ENCODE measurements at regions not wholly inside any gene's neighbourhood (a gene's known extent, or its start where the extent isn't known, plus 50 kb on each side); places are given as distances from the start of the nearest gene placed in this dataset.

- Histone ChIP-seq H3K56ac (ENCODE audit: insufficient read length, low read depth, low read length) (no peak overlapping the region), H3K27me3 (ENCODE audit: insufficient read depth, low read length) (no peaks in the 10 kb centered on the region), H3K14ac (ENCODE audit: insufficient read depth, low read length) (no peak overlapping the region), H3K23ac (ENCODE audit: insufficient read length, low read depth, low read length) (no peak overlapping the region), H4K8ac (replicated peaks; ENCODE audit: insufficient read length, low read depth, low read length) (no peak overlapping the region), H2BK15ac (ENCODE audit: low read depth, low read length) (no peak overlapping the region), H3T11ph (ENCODE audit: low read length) (no peak overlapping the region), H3K4me1 (ENCODE audit: insufficient read depth, low read length) (no peaks in the 10 kb centered on the region), H3K79me1 (ENCODE audit: insufficient read depth, low read depth, low read length, poor library complexity, severe bottlenecking) (no peaks in the 10 kb centered on the region), H3K4me2 (ENCODE audit: insufficient read depth, insufficient read length, low read length) (no peak overlapping the region), H3K79me2 (ENCODE audit: insufficient read depth, low read length) (no peaks in the 10 kb centered on the region), H2BK120ac (ENCODE audit: low read depth, low read length, poor library complexity, severe bottlenecking) (no peak overlapping the region), H2AK5ac (ENCODE audit: insufficient read length, low read length) (no peak overlapping the region), H2BK20ac (ENCODE audit: low read depth, low read length, poor library complexity, severe bottlenecking) (no peak overlapping the region), H3K18ac (ENCODE audit: insufficient read length, low read depth, low read length) (no peak overlapping the region), H3K4ac (ENCODE audit: low read depth, low read length) (no peak overlapping the region), H4K5ac (ENCODE audit: insufficient read length, low read depth, low read length) (no peak overlapping the region), H3K23me2 (ENCODE audit: insufficient read length, low read depth, low read length, poor library complexity, severe bottlenecking) (no peaks in the 10 kb centered on the region), H3K27ac (ENCODE audit: insufficient read length, low read depth, low read length) (no peak overlapping the region), H2AFZ (ENCODE audit: low read length) (no peak overlapping the region), H3K9me3 (ENCODE audit: control insufficient read depth, low read depth, low read length) (no peaks in the 10 kb centered on the region), H2BK5ac (ENCODE audit: insufficient read length, low read length) (no peak overlapping the region), H4K20me1 (ENCODE audit: control insufficient read depth, insufficient read depth, insufficient read length) (no peaks in the 10 kb centered on the region), H4K91ac (ENCODE audit: insufficient read length, low read depth, low read length) (no peak overlapping the region), H2BK12ac (ENCODE audit: insufficient read length, low read depth, low read length) (no peak overlapping the region), H3K9ac (ENCODE audit: extremely low read depth, insufficient read length, low read length) (no peak overlapping the region)
- Mint-ChIP-seq H3K27ac (no peak overlapping the region), H3K4me1 (no peaks in the 10 kb centered on the region), H3K4me3 (no peak overlapping the region), H3K27me3 (ENCODE audit: low read depth) (no peaks in the 10 kb centered on the region; the same call in 1 of the 2 replicates), H3K36me3 (ENCODE audit: insufficient read depth in 1 of 3, low read depth in 3 of 3) (peaks cover 0 to 6% (median 0%) of the 10 kb centered on the region in 3 experiments; a peak in 2 of 7 replicates), H3K9me3 (peaks cover 10 to 14% of the 10 kb centered on the region in 2 experiments)
- TF ChIP-seq CTCF (conservative IDR thresholded peaks at IDR 0.05): no peak
- no peak for DNase-seq
Measured at GRCh38 chr15:45914425-45914824, 279.6 kb downstream of the SQOR start.

Data from H9 (cell line).